Activated CD8-positive, alpha-beta memory T cell treated with anti-CD3 and anti-CD28 coated beads, Interleukin-2, amount 10 ng/mL, durations not matched to agents 7 days and 5 days (primary cell): ENCODE measurements at regions not wholly inside any gene's neighbourhood (a gene's known extent, or its start where the extent isn't known, plus 50 kb on each side); places are given as distances from the start of the nearest gene placed in this dataset.

Experiments
- ATAC-seq: fragments of 150-1000 bp; cut with Tn5 transposase; one replicate; pipeline ENCODE4 v1.10.0; 2021; ENCODE audit warnings: moderate library complexity
- CTCF ChIA-PET: fragments of 350-600 bp; sonication (Branson Sonifier 250); formaldehyde crosslinking; loops from one replicate; lab custom pipeline; 2021; ENCODE audit warnings: antibody characterized with exemption; lab: Charles Lee
- DNase-seq: peaks from one replicate; pipeline ENCODE4 v3.0.0-alpha.2; 2020
- H3K27ac Mint-ChIP-seq: one replicate; pipeline ENCODE4 v1.8.0; 2021; ENCODE audit warnings: mild to moderate bottlenecking, mixed read lengths
- H3K27me3 Mint-ChIP-seq: one replicate; pipeline ENCODE4 v1.8.0; 2021; ENCODE audit warnings: mixed read lengths
- H3K36me3 Mint-ChIP-seq: one replicate; pipeline ENCODE4 v1.8.0; 2021; ENCODE audit warnings: mild to moderate bottlenecking, mixed read lengths
- H3K4me1 Mint-ChIP-seq: one replicate; pipeline ENCODE4 v1.8.0; 2021; ENCODE audit warnings: mixed read lengths
- H3K4me3 Mint-ChIP-seq: one replicate; pipeline ENCODE4 v1.8.0; 2021; ENCODE audit warnings: mild to moderate bottlenecking, moderate library complexity, mixed read lengths
- H3K9me3 Mint-ChIP-seq: one replicate; pipeline ENCODE4 v1.8.0; 2022; ENCODE audit warnings: low read depth, mixed read lengths

DNA sequence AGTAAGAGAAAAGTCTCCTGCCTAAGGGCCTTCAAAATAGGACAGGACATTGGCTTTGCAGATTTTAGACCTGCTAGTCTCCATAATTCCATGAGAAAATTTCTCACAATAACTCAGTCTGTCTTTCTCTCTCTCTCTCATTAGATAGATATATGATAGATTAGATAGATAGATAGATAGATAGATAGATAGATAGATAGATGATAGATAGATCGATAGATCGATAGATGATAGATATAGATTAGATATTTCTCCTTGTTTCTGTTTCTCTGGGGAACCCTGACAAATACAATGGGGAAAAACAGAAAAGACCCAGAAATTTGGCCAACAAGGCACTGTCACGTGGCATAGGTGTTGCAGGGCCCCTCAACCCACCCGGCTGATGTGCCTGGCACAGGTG is 84.4 kb upstream of the ALDH1B1 start:
- CTCF ChIA-PET = no interaction called here
- no peaks in the 10 kb centered on the region for H3K36me3 Mint-ChIP-seq

DNA sequence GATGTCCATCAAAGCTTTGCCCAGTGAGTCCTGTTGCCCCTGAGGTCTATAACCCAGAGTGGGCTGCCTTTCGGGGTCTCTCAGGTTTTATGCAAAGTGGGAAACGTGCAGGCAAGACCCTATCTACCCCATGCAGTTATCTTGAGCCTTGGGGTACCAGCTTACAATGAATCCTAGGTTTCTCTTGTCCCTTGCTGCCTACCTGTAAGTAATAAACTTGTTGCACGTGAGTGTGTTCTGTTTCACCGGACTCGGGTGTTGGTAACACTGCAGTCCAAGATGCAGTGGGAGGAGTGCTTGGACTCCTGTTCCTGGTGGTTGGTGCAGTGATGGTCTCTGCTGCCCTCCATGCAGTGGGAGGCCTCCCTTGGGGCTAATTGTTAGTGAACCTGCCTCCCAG is 85.6 kb upstream of the ALDH1B1 start:
- Mint-ChIP-seq H3K27ac (no peak overlapping the region), H3K36me3 (no peaks in the 10 kb centered on the region), H3K9me3 (no peaks in the 10 kb centered on the region), H3K27me3 (no peaks in the 10 kb centered on the region), H3K4me3 (no peak overlapping the region), H3K4me1 (no peaks in the 10 kb centered on the region)
- DNase-seq (peak; percentile 34), ATAC-seq (no peak)
- CTCF ChIA-PET = no interaction called here

More for the DNA sequence above, 84.4 kb upstream of the ALDH1B1 start:
- Mint-ChIP-seq H3K27ac (no peak overlapping the region), H3K27me3 (no peaks in the 10 kb centered on the region), H3K4me1 (no peaks in the 10 kb centered on the region), H3K4me3 (no peak overlapping the region), H3K9me3 (no peaks in the 10 kb centered on the region)
- DNase-seq = peak; percentile 2
- ATAC-seq = no peak

DNA sequence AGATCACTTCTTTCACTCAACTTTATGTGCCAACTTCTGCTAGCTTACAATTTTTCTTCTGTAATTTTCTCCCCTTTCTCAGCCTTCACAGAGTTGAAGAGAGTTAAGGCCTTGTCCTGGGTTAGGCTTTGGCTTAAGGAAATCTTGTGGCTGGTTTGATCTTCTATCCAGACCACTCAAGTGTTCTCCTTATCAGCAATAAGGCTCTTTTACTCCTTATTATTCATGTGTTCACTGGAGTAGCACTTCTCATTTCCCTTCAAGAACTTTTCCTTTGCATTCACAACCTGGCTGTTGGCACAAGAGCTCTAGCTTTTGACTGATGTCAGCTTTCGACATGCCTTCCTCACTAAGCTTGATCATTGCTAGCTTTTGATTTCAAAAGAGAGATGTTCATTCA is 86.9 kb upstream of the ALDH1B1 start:
- Mint-ChIP-seq H3K27ac (no peak overlapping the region), H3K36me3 (no peaks in the 10 kb centered on the region), H3K4me1 (no peaks in the 10 kb centered on the region), H3K4me3 (no peak overlapping the region), H3K27me3 (no peaks in the 10 kb centered on the region), H3K9me3 (no peaks in the 10 kb centered on the region)
- CTCF ChIA-PET = no interaction called here
- DNase-seq (no peak), ATAC-seq (no peak)

DNA sequence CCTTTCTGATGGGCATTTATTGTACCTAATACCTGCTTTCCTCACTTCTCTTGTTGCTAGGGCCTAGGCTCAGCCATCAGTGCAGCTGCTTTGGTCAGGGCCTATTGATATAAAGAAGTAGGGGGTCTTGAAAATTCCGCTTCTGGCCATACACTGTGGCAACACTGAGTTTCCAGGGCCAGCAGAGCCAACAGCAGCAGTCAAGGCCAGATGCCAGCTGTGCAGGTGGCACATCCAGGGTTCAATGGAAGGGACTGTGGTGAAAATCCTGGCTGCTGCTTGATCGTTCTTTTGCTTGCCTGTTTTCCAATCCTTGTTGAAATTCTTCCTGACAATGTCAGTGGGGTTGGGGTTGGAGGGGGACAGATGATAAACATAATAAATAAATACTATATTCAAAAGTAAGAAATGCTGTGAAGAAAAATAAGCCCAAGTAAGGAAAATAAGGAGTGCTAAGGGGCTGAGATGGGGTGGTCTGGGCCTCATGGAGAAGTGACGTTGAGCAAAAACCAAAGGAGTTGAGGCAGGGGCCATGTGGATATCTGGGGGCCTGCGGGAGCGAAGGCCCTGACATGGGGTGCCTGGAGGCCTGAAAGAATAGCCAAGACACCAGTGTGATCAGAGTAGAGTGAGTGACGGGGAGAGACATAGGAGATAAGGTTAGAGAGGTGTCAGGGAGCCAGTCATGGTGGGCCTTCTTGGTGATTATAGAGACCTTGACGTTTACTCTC is 91.0 kb upstream of the ALDH1B1 start:
- Mint-ChIP-seq H3K36me3 (no peaks in the 10 kb centered on the region), H3K27me3 (peaks cover 12% of the 10 kb centered on the region), H3K4me3 (no peak overlapping the region), H3K9me3 (no peaks in the 10 kb centered on the region), H3K27ac (no peak overlapping the region), H3K4me1 (no peaks in the 10 kb centered on the region)
- DNase-seq = peak; percentile 19
- CTCF ChIA-PET = no interaction called here
- no peak for ATAC-seq

DNA sequence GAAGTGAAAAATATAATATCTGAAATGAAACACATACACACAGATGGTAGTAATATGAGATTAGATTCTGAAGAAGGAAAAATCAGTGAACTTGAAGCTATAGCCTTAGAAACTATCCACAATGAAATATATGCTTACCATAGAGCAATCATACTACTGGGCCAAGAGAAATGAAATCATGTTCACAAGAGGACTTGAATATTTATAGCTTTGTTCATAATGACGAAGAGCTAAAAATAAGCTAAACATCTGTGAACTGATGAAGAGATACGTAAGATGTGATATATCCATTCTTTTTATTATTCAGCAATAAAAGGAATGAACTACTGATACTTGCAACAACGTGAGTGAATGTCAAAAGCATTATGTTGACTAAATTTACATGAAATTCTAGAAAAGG is 92.6 kb upstream of the ALDH1B1 start:
- CTCF ChIA-PET = no interaction called here
- H3K9me3 Mint-ChIP-seq = no peaks in the 10 kb centered on the region
- ATAC-seq (no peak), DNase-seq (no peak)
- H3K36me3 Mint-ChIP-seq = no peaks in the 10 kb centered on the region
- H3K4me1 Mint-ChIP-seq = no peaks in the 10 kb centered on the region
- no peak overlapping the region for H3K27ac Mint-ChIP-seq
- no peak overlapping the region for H3K4me3 Mint-ChIP-seq
- H3K27me3 Mint-ChIP-seq = peaks cover 16% of the 10 kb centered on the region

DNA sequence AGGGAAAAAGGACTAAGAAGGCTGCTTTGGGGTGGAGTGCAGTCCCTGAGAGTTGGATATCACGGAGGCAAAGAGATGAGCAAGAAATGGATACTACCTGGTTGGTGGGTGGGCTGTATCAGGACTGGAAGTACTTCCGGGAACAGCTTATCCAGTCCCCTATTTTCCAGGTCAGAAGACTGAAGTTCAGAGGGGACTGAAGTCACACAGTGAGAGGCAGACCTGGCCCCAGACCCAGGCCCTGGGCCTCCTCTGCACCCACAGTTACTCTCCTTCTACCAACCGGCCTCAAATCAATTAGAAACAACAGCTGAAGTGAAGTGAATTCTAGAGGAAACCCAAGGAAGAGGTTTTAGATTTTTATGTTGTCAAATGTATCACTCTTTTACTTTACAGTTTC is 93.6 kb upstream of the ALDH1B1 start:
- peaks cover 16% of the 10 kb centered on the region for H3K27me3 Mint-ChIP-seq
- CTCF ChIA-PET = no interaction called here
- ATAC-seq (no peak), DNase-seq (no peak)
- H3K9me3 Mint-ChIP-seq = no peaks in the 10 kb centered on the region
- H3K27ac Mint-ChIP-seq = no peak overlapping the region
- no peaks in the 10 kb centered on the region for H3K4me1 Mint-ChIP-seq
- no peak overlapping the region for H3K4me3 Mint-ChIP-seq
- no peaks in the 10 kb centered on the region for H3K36me3 Mint-ChIP-seq

DNA sequence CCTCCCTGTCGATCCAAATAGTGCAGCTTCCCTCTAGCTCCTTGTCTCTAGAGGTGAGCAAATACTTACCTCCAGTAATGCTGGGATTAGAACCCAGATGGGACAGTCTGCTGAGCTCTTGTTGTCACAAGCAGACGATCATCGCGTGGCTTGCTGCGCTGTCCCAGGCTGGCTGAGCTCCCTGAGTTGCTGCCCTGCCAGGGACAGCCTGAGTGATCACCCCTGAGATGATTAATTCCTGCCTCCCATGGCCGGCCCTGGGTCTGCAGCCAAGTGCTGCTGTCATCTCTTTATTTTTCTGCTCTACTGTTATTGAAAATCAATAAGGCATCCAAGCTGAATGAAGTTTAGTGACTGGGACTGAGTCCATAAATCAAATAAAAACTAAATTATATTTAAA is 94.0 kb upstream of the ALDH1B1 start:
- H3K27me3 Mint-ChIP-seq = peaks cover 16% of the 10 kb centered on the region
- DNase-seq = no peak
- no peaks in the 10 kb centered on the region for H3K36me3 Mint-ChIP-seq
- H3K4me1 Mint-ChIP-seq = no peaks in the 10 kb centered on the region
- H3K9me3 Mint-ChIP-seq = no peaks in the 10 kb centered on the region
- ATAC-seq = no peak
- CTCF ChIA-PET = no interaction called here
- H3K27ac Mint-ChIP-seq = no peak overlapping the region
- H3K4me3 Mint-ChIP-seq = no peak overlapping the region

DNA sequence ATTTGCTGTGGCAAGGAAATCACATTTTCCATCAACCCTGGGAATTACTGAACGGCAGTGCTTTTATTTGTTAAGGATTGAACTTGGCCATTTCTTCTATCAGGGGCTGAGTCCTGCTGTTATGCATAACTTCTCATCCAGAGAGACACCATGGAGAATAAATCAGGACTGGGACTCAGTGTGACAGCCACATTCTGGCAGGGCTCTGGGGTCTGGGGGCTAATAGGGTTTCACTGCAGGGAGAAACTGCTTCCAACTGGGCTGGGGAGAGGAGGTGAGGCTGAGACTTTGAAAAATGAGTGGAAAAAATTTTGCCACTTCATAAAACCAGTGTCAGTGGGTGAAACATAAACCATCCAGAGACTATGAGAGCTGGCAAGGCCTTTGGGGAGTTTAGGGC is 95.7 kb upstream of the ALDH1B1 start:
- no peak overlapping the region for H3K4me3 Mint-ChIP-seq
- CTCF ChIA-PET = no interaction called here
- no peaks in the 10 kb centered on the region for H3K4me1 Mint-ChIP-seq
- no peak overlapping the region for H3K27ac Mint-ChIP-seq
- ATAC-seq = no peak
- no peak for DNase-seq
- H3K9me3 Mint-ChIP-seq = no peaks in the 10 kb centered on the region
- peaks cover 16% of the 10 kb centered on the region for H3K27me3 Mint-ChIP-seq
- H3K36me3 Mint-ChIP-seq = no peaks in the 10 kb centered on the region

DNA sequence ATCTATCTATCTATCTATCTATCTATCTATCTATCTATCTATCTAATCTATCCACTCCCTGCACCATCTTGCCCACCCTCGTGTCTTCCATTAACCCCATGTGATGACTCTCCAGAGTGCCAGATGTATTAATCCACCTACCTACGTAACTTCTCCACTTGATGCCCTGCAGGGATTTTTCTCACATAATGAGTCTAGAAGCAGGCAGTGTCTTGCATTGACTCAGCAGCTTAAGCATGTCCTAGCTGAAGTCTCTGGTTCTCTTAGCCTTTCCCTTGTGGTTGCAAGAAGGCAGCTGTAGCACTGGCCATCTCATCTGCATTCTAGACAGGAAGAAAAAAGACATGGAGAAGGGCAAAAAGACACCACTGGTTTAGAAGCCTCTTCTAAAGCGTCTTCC is 96.7 kb upstream of the ALDH1B1 start:
- H3K27me3 Mint-ChIP-seq = peaks cover 16% of the 10 kb centered on the region
- no peaks in the 10 kb centered on the region for H3K4me1 Mint-ChIP-seq
- H3K9me3 Mint-ChIP-seq = no peaks in the 10 kb centered on the region
- CTCF ChIA-PET = no interaction called here
- DNase-seq (no peak), ATAC-seq (no peak)
- no peak overlapping the region for H3K4me3 Mint-ChIP-seq
- no peak overlapping the region for H3K27ac Mint-ChIP-seq
- no peaks in the 10 kb centered on the region for H3K36me3 Mint-ChIP-seq

DNA sequence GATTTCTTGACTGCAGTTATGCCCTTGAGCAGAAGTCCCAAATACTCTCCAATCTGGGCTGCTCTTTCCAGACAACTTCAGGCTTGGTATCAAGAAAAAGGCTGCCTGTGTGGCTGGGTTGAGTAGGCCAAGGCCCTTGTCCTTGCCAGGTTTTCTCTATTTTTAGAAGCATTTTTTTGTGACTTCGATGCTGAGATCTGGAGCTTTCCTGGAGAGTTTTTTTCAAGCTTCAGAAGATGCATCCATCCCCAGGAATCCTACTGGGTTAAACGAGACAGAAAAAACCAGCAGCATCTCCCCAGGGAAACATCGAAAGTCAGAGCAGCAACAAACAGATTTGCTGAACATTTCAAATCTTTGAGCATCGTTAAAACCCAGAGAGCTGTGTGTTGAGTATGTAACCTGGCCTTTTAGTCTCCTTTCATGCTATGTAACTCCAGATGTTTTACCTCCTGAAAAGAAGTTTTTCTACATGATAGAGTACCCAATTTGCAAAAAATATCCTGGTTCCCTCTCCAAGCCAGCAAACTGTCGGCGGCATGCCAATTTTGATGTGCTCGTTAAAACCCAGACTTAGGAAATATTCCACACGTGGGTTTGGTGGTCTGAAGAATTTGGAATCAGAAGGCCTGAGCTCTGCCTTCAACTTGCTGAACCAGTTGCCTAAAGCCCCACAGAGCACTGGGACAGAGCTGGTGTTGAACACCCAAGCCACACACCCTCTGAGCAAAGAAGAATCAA is 98.1 kb upstream of the ALDH1B1 start:
- H3K4me3 Mint-ChIP-seq = no peak overlapping the region
- no peak for ATAC-seq
- CTCF ChIA-PET = no interaction called here
- peaks cover 7% of the 10 kb centered on the region for H3K27me3 Mint-ChIP-seq
- H3K27ac Mint-ChIP-seq = no peak overlapping the region
- no peaks in the 10 kb centered on the region for H3K4me1 Mint-ChIP-seq
- no peaks in the 10 kb centered on the region for H3K36me3 Mint-ChIP-seq
- no peak for DNase-seq
- H3K9me3 Mint-ChIP-seq = no peaks in the 10 kb centered on the region

DNA sequence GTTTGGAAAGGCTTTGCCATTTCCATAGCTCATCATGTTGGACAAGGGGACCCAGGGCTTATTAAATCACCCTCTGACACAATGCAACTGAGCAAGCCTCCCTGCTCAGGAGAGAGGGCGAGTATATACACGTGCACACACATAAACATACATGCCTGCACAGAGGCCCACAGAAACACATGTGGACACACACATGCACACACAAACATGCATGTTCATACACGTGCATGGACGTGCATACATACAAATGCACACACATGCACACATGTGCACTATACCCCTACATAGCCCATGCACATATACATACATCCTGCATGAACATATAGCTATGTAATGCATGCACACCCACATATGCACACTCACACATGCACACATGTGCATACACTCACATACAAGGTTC is 99.5 kb upstream of the ALDH1B1 start:
- DNase-seq (no peak), ATAC-seq (no peak)
- Mint-ChIP-seq H3K36me3 (no peaks in the 10 kb centered on the region), H3K4me1 (no peaks in the 10 kb centered on the region), H3K27me3 (peaks cover 7% of the 10 kb centered on the region), H3K9me3 (no peaks in the 10 kb centered on the region), H3K4me3 (no peak overlapping the region), H3K27ac (no peak overlapping the region)
- CTCF ChIA-PET = no interaction called here

DNA sequence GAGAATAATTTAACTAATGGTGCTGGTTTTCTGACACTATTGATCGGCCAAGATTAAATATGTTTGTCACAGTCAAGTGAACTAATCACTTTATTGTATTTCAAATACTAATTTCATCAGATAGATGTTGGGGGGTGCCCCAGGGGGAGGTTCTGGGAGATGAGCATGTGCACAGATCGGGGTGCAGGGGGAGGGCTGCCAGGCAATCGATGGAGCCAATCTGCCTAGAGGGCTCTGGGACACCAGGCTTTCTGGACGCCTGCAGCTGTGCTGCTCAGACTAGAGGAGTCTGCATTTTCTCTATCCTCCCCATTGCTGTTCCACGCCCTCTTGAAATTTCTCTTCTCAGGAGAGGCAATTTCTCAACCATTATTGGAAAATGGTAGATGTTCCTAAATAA is 100.0 kb upstream of the ALDH1B1 start:
- Mint-ChIP-seq H3K27me3 (peaks cover 7% of the 10 kb centered on the region), H3K36me3 (no peaks in the 10 kb centered on the region), H3K9me3 (no peaks in the 10 kb centered on the region), H3K4me1 (no peaks in the 10 kb centered on the region), H3K27ac (no peak overlapping the region), H3K4me3 (no peak overlapping the region)
- CTCF ChIA-PET = no interaction called here
- no peak for ATAC-seq
- no peak for DNase-seq

DNA sequence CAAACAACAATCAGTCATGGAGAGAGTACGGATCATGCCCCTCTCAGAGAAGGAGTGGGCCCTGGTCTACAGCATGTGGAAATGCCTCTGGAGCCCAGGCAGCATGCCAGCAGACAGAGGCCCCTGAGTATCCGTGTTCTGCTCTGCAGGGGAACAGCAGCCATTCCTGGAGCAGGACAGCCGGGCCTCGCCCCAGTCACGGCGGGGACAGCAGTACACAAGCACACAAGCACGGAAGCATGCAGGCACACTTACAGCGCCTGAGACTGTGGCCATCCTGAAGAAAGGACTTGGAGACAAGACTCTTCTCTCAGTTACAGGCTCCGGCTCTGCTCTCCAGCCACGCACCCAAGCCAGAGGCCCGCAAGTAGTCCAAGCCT is 102.6 kb upstream of the ALDH1B1 start:
- no peaks in the 10 kb centered on the region for H3K9me3 Mint-ChIP-seq
- H3K4me1 Mint-ChIP-seq = no peaks in the 10 kb centered on the region

DNA sequence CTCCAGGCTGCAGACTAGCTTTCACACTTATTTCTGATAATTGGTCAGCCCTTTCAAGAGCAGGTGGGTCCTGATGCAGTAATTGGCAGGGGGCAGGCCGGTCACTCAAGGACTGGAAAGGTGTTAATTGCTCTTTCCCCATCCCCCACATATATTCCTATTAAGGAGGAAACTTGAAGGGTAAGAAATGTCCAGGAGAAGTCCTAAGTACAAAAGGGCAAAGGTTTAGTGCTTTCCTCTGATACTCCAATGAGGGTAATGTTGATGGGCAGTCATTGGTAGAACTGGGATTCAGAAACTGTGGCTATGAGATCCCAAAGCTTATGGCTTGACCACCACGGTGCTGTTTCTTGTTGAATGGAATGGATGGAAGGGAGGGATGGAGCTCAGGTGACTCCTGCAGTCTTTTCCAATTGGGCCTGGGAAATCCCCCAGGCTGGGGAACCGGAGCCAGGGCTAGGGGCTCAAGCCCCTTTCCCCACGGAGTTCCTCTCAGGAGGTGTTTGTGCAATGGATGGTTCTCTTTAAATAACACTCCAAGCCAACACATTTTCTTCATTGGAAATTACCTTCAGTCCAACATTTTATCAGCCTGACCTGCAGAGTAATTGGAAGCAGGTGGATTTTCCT is 103.2 kb upstream of the ALDH1B1 start:
- CTCF ChIA-PET = no interaction called here
- Mint-ChIP-seq H3K36me3 (no peaks in the 10 kb centered on the region), H3K4me3 (no peak overlapping the region), H3K4me1 (no peaks in the 10 kb centered on the region), H3K27ac (no peak overlapping the region), H3K9me3 (no peaks in the 10 kb centered on the region), H3K27me3 (peaks cover 8% of the 10 kb centered on the region)
- ATAC-seq (no peak), DNase-seq (no peak)

More for the DNA sequence above, 102.6 kb upstream of the ALDH1B1 start:
- H3K4me3 Mint-ChIP-seq = no peak overlapping the region
- no peaks in the 10 kb centered on the region for H3K36me3 Mint-ChIP-seq
- CTCF ChIA-PET = no interaction called here
- no peak overlapping the region for H3K27ac Mint-ChIP-seq
- DNase-seq = peak; percentile 25
- peaks cover 8% of the 10 kb centered on the region for H3K27me3 Mint-ChIP-seq
- ATAC-seq = no peak
